GM06990 (cell line): ENCODE measurements at regions not wholly inside any gene's neighbourhood (a gene's known extent, or its start where the extent isn't known, plus 50 kb on each side); places are given as distances from the start of the nearest gene placed in this dataset.

ENCODE experiments used
- DNase-seq: peaks from one replicate; pipeline ENCODE4 v3.0.0-alpha.2; 2011; ENCODE audit not compliant: insufficient read length; ENCODE audit errors: extremely low read depth
- H3K27me3 ChIP-seq: replicated peaks from 2 replicates; pipeline ENCODE4 v1.6.0; 2011; ENCODE audit warnings: low read length; ENCODE audit not compliant: control insufficient read depth, insufficient read depth
- H3K36me3 ChIP-seq: 2 replicates; pipeline ENCODE4 v1.5.1; 2011; ENCODE audit warnings: low read length; ENCODE audit not compliant: control insufficient read depth, insufficient read depth
- H3K4me3 ChIP-seq: replicated peaks from 2 replicates; pipeline ENCODE4 v1.5.1; 2011; ENCODE audit warnings: low read depth, mild to moderate bottlenecking, control low read depth, low read length
- TF ChIP-seq, protein P1 (sequence below): IDR thresholded peaks from 2 replicates; pipeline ENCODE4 v1.5.1; 2011; ENCODE audit warnings: low read length, control low read depth, mild to moderate bottlenecking, inconsistent platforms; ENCODE audit not compliant: insufficient read depth, poor library complexity, severe bottlenecking

- Histone ChIP-seq H3K27me3 (no peaks in the 10 kb centered on the region), H3K36me3 (no peaks in the 10 kb centered on the region), H3K4me3 (no peak overlapping the region)
- TF ChIP-seq, protein P1, sequence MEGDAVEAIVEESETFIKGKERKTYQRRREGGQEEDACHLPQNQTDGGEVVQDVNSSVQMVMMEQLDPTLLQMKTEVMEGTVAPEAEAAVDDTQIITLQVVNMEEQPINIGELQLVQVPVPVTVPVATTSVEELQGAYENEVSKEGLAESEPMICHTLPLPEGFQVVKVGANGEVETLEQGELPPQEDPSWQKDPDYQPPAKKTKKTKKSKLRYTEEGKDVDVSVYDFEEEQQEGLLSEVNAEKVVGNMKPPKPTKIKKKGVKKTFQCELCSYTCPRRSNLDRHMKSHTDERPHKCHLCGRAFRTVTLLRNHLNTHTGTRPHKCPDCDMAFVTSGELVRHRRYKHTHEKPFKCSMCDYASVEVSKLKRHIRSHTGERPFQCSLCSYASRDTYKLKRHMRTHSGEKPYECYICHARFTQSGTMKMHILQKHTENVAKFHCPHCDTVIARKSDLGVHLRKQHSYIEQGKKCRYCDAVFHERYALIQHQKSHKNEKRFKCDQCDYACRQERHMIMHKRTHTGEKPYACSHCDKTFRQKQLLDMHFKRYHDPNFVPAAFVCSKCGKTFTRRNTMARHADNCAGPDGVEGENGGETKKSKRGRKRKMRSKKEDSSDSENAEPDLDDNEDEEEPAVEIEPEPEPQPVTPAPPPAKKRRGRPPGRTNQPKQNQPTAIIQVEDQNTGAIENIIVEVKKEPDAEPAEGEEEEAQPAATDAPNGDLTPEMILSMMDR = no peak
- DNase-seq = no peak
Measured at GRCh38 chr6:100105138-100105537, 111.1 kb upstream of the MCHR2 start.

DNA sequence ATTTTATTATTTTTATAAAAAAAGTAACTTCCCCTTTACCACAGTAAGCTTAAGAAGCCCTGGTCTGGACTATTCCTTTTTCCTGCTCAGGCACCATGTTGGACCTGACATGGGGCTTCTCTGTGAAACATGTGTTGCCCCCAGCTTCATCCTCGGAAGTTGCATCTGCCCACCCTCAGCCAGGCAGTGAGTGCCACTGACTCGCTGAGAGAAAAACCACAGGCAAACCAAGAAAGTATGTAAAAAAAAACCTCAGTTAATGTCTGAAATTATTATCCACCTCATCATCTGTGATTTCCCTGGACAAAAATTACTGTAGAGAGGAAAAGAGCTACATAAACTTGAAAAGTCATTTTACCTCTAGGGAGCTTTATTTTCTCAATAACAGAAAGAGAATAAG is 109.9 kb upstream of the MCHR2 start:
- DNase-seq = no peak
- TF ChIP-seq, protein P1 = no peak
- Histone ChIP-seq H3K27me3 (no peaks in the 10 kb centered on the region), H3K36me3 (no peaks in the 10 kb centered on the region), H3K4me3 (no peak overlapping the region)

GRCh38 chr6:100103194-100103593 is 109.2 kb upstream of the MCHR2 start:
- TF ChIP-seq, protein P1 = no peak
- no peak for DNase-seq
- no peak overlapping the region for H3K4me3 ChIP-seq

GRCh38 chr6:100101644-100102043 is 107.6 kb upstream of the MCHR2 start:
- Histone ChIP-seq H3K27me3 (no peaks in the 10 kb centered on the region), H3K36me3 (no peaks in the 10 kb centered on the region), H3K4me3 (no peak overlapping the region)
- DNase-seq = no peak
- TF ChIP-seq, protein P1 = no peak

More at GRCh38 chr6:100103194-100103593, 109.2 kb upstream of the MCHR2 start:
- no peaks in the 10 kb centered on the region for H3K36me3 ChIP-seq
- H3K27me3 ChIP-seq = no peaks in the 10 kb centered on the region

DNA sequence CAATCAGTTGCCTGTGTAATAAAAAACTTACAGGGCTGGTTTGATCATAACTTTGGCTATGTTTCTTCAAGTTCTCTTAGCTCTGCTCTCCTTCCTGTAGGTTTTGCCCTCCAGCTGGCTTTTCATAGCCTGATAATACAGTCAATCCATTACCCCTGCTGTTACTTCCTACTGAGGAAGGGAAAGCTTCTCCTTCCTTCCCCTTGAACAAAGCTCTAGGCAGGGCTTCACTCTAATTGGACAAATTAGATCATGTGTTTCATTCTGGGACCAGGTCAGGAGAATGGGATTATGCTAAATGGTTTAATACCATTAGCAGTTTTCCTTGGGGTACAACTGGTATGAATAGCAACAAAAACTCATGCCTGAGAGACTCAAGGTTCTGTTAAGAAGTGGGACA is 106.8 kb upstream of the MCHR2 start:
- no peak for DNase-seq

More for the DNA sequence above, 106.8 kb upstream of the MCHR2 start:
- TF ChIP-seq, protein P1 = no peak
- H3K36me3 ChIP-seq = no peaks in the 10 kb centered on the region
- H3K4me3 ChIP-seq = no peak overlapping the region
- H3K27me3 ChIP-seq = no peaks in the 10 kb centered on the region
